HFFc6 (cell line): ENCODE measurements at regions not wholly inside any gene's neighbourhood (a gene's known extent, or its start where the extent isn't known, plus 50 kb on each side); places are given as distances from the start of the nearest gene placed in this dataset.

Experiments used
- DNase-seq: peaks from one replicate; pipeline ENCODE4 v3.0.0-alpha.2; 2018
- H3K27ac Mint-ChIP-seq: 2 replicates; pipeline ENCODE4 v1.8.0; 2020; ENCODE audit warnings: mild to moderate bottlenecking, mixed read lengths
- H3K27me3 Mint-ChIP-seq: 2 replicates; pipeline ENCODE4 v1.8.0; 2021; ENCODE audit warnings: mild to moderate bottlenecking, moderate library complexity, mixed read lengths; ENCODE audit not compliant: insufficient read depth
- H3K36me3 Mint-ChIP-seq: 2 replicates; pipeline ENCODE4 v1.8.0; 2021; ENCODE audit warnings: low read depth, mixed read lengths
- H3K4me1 Mint-ChIP-seq: 2 replicates; pipeline ENCODE4 v1.8.0; 2020; ENCODE audit warnings: low read depth, mixed read lengths
- H3K4me3 Mint-ChIP-seq: 2 replicates; pipeline ENCODE4 v1.8.0; 2020; ENCODE audit warnings: mild to moderate bottlenecking, moderate library complexity, mixed read lengths
- H3K9me3 Mint-ChIP-seq: 2 replicates; pipeline ENCODE4 v1.8.0; 2020; ENCODE audit warnings: mild to moderate bottlenecking, mixed read lengths
- TF ChIP-seq, protein P1 (sequence below): fragments of 200-600 bp; sonication (generic); IDR thresholded peaks from 2 replicates; pipeline ENCODE4 v1.5.0; 2021; ENCODE audit warnings: antibody characterized with exemption, mild to moderate bottlenecking

DNA sequence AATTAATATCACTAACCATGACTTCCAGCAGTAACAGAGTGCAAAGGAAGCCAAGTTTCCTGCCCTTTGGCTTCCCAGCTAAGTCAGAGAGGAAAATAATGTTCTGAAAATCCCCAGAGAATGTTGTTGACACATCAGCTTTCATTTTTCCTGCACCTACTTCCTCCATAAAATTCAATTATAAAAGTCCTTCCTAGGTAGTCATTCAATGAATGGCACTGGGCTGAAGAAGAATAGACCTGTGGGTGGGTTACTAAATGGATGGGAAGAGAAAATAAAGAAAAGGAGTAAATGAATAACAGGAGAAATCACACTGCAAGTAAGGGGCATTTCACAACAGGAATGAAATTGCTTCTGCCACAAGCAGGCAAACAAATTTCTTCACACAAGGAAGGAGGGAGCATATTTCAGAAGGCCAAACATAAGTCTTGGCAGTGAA is 73.2 kb upstream of the MDM1 start:
- Mint-ChIP-seq H3K36me3 (no peaks in the 10 kb centered on the region), H3K9me3 (no peaks in the 10 kb centered on the region), H3K27ac (no peak overlapping the region), H3K4me1 (peaks cover 18% of the 10 kb centered on the region), H3K4me3 (no peak overlapping the region), H3K27me3 (peaks cover 5% of the 10 kb centered on the region)
- TF ChIP-seq, protein P1, sequence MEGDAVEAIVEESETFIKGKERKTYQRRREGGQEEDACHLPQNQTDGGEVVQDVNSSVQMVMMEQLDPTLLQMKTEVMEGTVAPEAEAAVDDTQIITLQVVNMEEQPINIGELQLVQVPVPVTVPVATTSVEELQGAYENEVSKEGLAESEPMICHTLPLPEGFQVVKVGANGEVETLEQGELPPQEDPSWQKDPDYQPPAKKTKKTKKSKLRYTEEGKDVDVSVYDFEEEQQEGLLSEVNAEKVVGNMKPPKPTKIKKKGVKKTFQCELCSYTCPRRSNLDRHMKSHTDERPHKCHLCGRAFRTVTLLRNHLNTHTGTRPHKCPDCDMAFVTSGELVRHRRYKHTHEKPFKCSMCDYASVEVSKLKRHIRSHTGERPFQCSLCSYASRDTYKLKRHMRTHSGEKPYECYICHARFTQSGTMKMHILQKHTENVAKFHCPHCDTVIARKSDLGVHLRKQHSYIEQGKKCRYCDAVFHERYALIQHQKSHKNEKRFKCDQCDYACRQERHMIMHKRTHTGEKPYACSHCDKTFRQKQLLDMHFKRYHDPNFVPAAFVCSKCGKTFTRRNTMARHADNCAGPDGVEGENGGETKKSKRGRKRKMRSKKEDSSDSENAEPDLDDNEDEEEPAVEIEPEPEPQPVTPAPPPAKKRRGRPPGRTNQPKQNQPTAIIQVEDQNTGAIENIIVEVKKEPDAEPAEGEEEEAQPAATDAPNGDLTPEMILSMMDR = no peak
- DNase-seq = no peak

DNA sequence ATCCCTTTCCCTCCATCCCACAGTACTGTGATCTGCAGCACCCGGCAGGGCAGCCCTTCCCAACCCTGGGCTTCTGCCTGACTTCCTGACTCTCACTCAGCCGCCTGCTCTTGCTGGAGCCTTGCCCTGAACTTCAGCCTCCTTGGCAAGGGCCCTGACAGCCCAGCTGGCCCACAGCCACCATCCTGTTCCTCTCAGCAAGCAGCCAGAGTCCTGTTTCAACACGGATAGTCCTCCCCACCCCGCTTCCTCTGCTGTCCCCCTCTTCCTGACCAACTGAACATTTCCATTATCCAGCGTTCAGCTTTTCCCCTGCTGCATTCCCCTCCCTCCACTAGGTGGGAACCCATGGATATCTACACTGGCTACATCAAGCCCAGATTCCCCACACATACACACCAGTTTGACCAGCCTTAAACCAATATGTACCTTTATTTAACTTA is 74.0 kb upstream of the MDM1 start:
- Mint-ChIP-seq H3K27me3 (peaks cover 5% of the 10 kb centered on the region), H3K9me3 (no peaks in the 10 kb centered on the region), H3K4me1 (peaks cover 18% of the 10 kb centered on the region), H3K27ac (peak overlapping the region; percentile 38), H3K36me3 (no peaks in the 10 kb centered on the region), H3K4me3 (peak overlapping the region; percentile 64)
- TF ChIP-seq, protein P1 = peak; percentile 56
- peak; percentile 42 for DNase-seq

DNA sequence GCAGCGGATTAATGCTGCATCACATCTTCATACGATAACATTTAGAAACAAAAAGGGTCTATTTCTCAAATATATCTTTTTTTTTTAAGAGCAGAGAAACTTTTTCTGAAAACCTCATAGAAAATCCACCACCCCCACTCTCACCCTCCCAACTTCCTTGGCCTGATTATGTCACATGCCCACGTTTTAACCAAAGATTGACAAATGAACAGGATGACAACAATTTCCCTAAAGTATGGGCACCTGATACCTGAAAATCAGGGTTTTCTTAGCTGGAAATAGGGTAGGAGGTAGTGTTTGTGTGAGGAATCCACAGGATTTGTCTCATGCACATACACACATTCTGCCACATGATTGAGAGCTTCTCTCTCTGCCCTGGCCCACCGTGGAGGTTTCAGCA is 74.7 kb upstream of the MDM1 start:
- Mint-ChIP-seq H3K27ac (no peak overlapping the region), H3K4me3 (no peak overlapping the region), H3K27me3 (peaks cover 5% of the 10 kb centered on the region), H3K9me3 (no peaks in the 10 kb centered on the region), H3K4me1 (peaks cover 18% of the 10 kb centered on the region), H3K36me3 (no peaks in the 10 kb centered on the region)
- DNase-seq = no peak
- TF ChIP-seq, protein P1 = no peak

DNA sequence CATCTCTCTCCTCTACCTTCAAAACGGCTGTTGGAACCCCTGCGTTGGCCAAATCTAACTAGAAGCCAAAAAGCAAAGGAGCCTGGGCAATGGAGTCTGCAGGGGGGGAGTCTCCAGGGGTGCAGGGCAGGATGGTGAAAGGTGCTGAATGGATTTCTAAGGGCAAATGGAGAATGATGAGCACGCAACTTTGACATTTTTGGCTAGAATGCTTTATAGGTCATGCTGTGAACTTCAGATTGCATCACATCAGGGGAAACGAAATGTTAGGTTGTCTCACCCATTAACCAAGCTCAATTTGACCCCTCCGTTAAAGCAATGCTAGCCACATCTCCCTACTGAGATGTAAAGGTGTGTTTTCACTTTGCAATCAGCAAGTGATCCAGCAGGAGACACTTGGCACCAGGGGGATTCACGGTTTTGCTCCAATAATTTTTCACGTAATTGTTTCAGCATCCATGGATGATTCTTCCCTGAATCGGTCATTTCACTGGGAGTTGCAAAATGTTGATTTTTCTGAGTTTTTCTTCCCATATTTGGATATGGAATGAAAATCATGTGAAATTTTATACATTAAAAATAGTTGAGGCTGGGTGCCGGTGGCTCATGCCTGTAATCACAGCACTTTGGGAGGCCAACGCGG is 78.0 kb upstream of the MDM1 start:
- Mint-ChIP-seq H3K27ac (no peak overlapping the region), H3K27me3 (no peaks in the 10 kb centered on the region; the same call in 1 of the 2 replicates), H3K9me3 (no peaks in the 10 kb centered on the region), H3K4me3 (no peak overlapping the region), H3K36me3 (no peaks in the 10 kb centered on the region), H3K4me1 (peaks cover 15% of the 10 kb centered on the region)
- TF ChIP-seq, protein P1 = no peak
- DNase-seq = no peak

DNA sequence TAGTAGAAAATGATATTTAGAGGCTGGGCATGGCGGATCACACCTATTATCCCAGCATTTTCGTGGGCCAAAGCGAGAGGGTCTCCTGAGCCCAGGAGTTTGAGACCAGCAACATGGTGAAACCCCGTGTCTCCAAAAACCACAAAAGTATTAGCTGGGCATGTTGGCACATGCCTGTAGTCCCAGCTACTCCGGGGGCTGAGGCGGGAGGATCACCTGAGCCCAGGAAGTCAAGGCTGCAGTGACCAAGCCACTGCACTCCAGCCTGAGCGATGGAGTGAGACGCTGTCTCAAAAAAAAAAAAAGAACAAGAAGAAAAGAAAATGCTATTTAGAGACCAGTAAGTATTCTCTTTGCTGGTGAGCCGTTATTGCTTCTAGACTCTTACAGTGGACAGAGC is 79.2 kb upstream of the MDM1 start:
- Mint-ChIP-seq H3K27ac (no peak overlapping the region), H3K27me3 (no peaks in the 10 kb centered on the region), H3K36me3 (no peaks in the 10 kb centered on the region), H3K4me1 (peaks cover 7% of the 10 kb centered on the region), H3K4me3 (no peak overlapping the region), H3K9me3 (no peaks in the 10 kb centered on the region)
- DNase-seq = no peak
- TF ChIP-seq, protein P1 = no peak
